HL-60 (cell line): ENCODE measurements at regions not wholly inside any gene's neighbourhood (a gene's known extent, or its start where the extent isn't known, plus 50 kb on each side); places are given as distances from the start of the nearest gene placed in this dataset.

ENCODE experiments used
- POLR2AphosphoS5 ChIP-seq: IDR thresholded peaks from 2 replicates; pipeline ENCODE4 v1.6.1; 2012; ENCODE audit warnings: low read depth
- TF ChIP-seq, protein P1 (sequence below): IDR thresholded peaks from one replicate; pipeline ENCODE4 v1.5.1; 2011; ENCODE audit warnings: low read length, control low read depth, inconsistent platforms; ENCODE audit not compliant: insufficient read depth

DNA sequence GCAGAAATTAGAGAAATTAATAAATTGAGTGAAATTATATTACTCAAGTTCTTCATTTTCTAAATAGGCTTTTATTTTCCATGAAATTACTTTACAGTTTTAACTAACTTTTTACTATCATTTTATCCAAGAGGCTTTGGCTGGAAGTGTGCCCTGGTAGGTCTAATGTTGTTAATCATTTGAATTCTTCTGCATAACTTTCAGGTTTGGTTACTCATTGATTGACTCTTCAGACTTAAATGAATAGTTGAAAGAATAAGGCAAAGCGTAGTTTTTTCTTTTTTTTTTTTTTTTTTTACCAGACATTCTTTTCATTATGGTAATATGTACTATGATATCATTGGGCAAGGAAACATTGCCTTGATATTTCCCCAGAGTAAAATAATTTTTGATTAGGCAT, 228.4 kb upstream of the MMADHC start:
- TF ChIP-seq, protein P1, sequence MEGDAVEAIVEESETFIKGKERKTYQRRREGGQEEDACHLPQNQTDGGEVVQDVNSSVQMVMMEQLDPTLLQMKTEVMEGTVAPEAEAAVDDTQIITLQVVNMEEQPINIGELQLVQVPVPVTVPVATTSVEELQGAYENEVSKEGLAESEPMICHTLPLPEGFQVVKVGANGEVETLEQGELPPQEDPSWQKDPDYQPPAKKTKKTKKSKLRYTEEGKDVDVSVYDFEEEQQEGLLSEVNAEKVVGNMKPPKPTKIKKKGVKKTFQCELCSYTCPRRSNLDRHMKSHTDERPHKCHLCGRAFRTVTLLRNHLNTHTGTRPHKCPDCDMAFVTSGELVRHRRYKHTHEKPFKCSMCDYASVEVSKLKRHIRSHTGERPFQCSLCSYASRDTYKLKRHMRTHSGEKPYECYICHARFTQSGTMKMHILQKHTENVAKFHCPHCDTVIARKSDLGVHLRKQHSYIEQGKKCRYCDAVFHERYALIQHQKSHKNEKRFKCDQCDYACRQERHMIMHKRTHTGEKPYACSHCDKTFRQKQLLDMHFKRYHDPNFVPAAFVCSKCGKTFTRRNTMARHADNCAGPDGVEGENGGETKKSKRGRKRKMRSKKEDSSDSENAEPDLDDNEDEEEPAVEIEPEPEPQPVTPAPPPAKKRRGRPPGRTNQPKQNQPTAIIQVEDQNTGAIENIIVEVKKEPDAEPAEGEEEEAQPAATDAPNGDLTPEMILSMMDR, result no peak
- TF ChIP-seq POLR2AphosphoS5, result no peak
